Endothelial cell of umbilical vein (primary cell): ENCODE measurements at regions not wholly inside any gene's neighbourhood (a gene's known extent, or its start where the extent isn't known, plus 50 kb on each side); places are given as distances from the start of the nearest gene placed in this dataset.

Source experiments
- BruUV-seq: library from RNA; stranded (reverse); fragments of 400-500 nt; replicated peaks from 2 replicates; lab custom pipeline; 2021; lab: Mats Ljungman, UMichigan
- CTCF ChIA-PET: fragments of 300-600, 350-600 bp; sonication (Branson Sonifier 250); formaldehyde crosslinking; loops from one replicate; lab custom pipeline; 2021; ENCODE audit warnings: antibody characterized with exemption, inconsistent platforms; lab: Charles Lee
- POLR2A ChIA-PET: fragments of 300-600, 350-600 bp; sonication (Branson Sonifier 250); formaldehyde crosslinking; loops from one replicate; lab custom pipeline; 2021; ENCODE audit warnings: antibody characterized with exemption, inconsistent platforms; lab: Charles Lee
- DNase-seq: peaks from one replicate; pipeline ENCODE4 v3.0.0-alpha.2; 2011; ENCODE audit warnings: low read depth, low spot score
- FAIRE-seq: peaks from 2 replicates; lab custom pipeline; 2011; peaks lifted over from hg19 to GRCh38; lab: Jason Lieb, UNC
- H2AFZ ChIP-seq: 2 replicates; pipeline ENCODE4 v1.6.0; 2012; ENCODE audit warnings: low read depth, low read length, control low read depth, inconsistent platforms
- H3K27ac ChIP-seq: 2 replicates; pipeline ENCODE4 v1.5.1; 2011; ENCODE audit warnings: low read depth, mild to moderate bottlenecking, control low read depth, low read length, moderate library complexity; ENCODE audit not compliant: insufficient read depth
- H3K27me3 ChIP-seq, 2 experiments: 2 replicates each; pipeline versions ENCODE4 v1.6.0 to v1.6.1; 2011; ENCODE audit warnings: low read length in 2 of 2, mixed read lengths in 1 of 2; ENCODE audit not compliant: control insufficient read depth in 2 of 2, insufficient read depth in 2 of 2
- H3K36me3 ChIP-seq, 2 experiments: 2 replicates in 1 of 2; 3 replicates in 1 of 2; pipeline ENCODE4 v1.5.1; 2011; ENCODE audit warnings: low read length in 2 of 2, mild to moderate bottlenecking in 1 of 2, moderate library complexity in 1 of 2; ENCODE audit not compliant: control insufficient read depth in 2 of 2, insufficient read depth in 2 of 2; ENCODE audit errors: extremely low read depth in 1 of 2
- H3K4me1 ChIP-seq: 3 replicates; pipeline ENCODE4 v1.5.1; 2011; ENCODE audit warnings: mild to moderate bottlenecking, low read length; ENCODE audit not compliant: control insufficient read depth, insufficient read depth; ENCODE audit errors: extremely low read depth
- H3K4me2 ChIP-seq: 2 replicates; pipeline ENCODE4 v1.6.1; 2011; ENCODE audit warnings: low read length, control low read depth, mixed read lengths; ENCODE audit not compliant: insufficient read depth
- H3K4me3 ChIP-seq, 3 experiments: fragments of 200-600 bp in 1 of 3; sonication (generic), shearing (Covaris generic) in 1 of 3; replicated peaks in 1 of 3; 2 replicates each; pipeline ENCODE4 v1.5.1; 2011 to 2016; ENCODE audit warnings: control low read depth in 3 of 3, low read length in 3 of 3, mild to moderate bottlenecking in 2 of 3, inconsistent platforms in 1 of 3, low read depth in 1 of 3, moderate library complexity in 1 of 3; ENCODE audit not compliant: insufficient read depth in 1 of 3
- H3K79me2 ChIP-seq: 2 replicates; pipeline ENCODE4 v1.6.0; 2012; ENCODE audit warnings: low read length, inconsistent platforms; ENCODE audit not compliant: control insufficient read depth, insufficient read depth
- H3K9ac ChIP-seq: replicated peaks from 2 replicates; pipeline ENCODE3; 2011; ENCODE audit warnings: low read length, control low read depth; ENCODE audit not compliant: insufficient read depth; ENCODE audit errors: extremely low read depth
- H3K9me1 ChIP-seq: replicated peaks from 3 replicates; pipeline ENCODE4 v1.6.0; 2011; ENCODE audit warnings: mild to moderate bottlenecking, low read length; ENCODE audit not compliant: control insufficient read depth, insufficient read depth; ENCODE audit errors: extremely low read depth
- H3K9me3 ChIP-seq: replicated peaks from 2 replicates; pipeline ENCODE4 v1.5.1; 2012; ENCODE audit warnings: low read length, inconsistent platforms; ENCODE audit not compliant: control insufficient read depth, insufficient read depth
- H4K20me1 ChIP-seq: replicated peaks from 2 replicates; pipeline ENCODE3; 2011; ENCODE audit warnings: mild to moderate bottlenecking, low read length; ENCODE audit not compliant: control insufficient read depth, insufficient read depth; ENCODE audit errors: extremely low read depth
- CTCF ChIP-seq, 2 donors: IDR thresholded peaks; 1 replicate in 1 of 2; 2 replicates in 1 of 2; pipeline ENCODE4 v1.5.1; 2011; ENCODE audit warnings: low read length in 2 of 2, mild to moderate bottlenecking in 2 of 2, moderate library complexity in 2 of 2, control low read depth in 1 of 2, inconsistent platforms in 1 of 2, low read depth in 1 of 2; ENCODE audit not compliant: insufficient read depth in 1 of 2; ENCODE audit errors: extremely low read depth in 1 of 2
- EZH2 ChIP-seq: IDR thresholded peaks from 2 replicates; pipeline ENCODE4 v1.6.1; 2012; ENCODE audit warnings: borderline replicate concordance, low read depth, mild to moderate bottlenecking, moderate library complexity, low read length, inconsistent platforms; ENCODE audit not compliant: severe bottlenecking
- FOS ChIP-seq: IDR thresholded peaks from 2 replicates; pipeline ENCODE4 v1.6.1; 2011; ENCODE audit warnings: mild to moderate bottlenecking, low read length, moderate library complexity, borderline replicate concordance; ENCODE audit not compliant: insufficient read depth
- GATA2 ChIP-seq: IDR thresholded peaks from 2 replicates; pipeline ENCODE4 v1.7.0; 2011; ENCODE audit warnings: low read depth, mild to moderate bottlenecking, moderate library complexity, mixed read lengths, low read length; ENCODE audit not compliant: insufficient read length, insufficient read depth
- JUN ChIP-seq: IDR thresholded peaks from 2 replicates; pipeline ENCODE4 v1.6.1; 2011; ENCODE audit warnings: borderline replicate concordance, low read depth; ENCODE audit not compliant: insufficient read length, insufficient read depth
- MAX ChIP-seq: IDR thresholded peaks from 2 replicates; pipeline ENCODE4 v1.6.1; 2011; ENCODE audit not compliant: insufficient read depth, insufficient read length
- MYC ChIP-seq: IDR thresholded peaks from one replicate; pipeline ENCODE4 v1.6.1; 2011; ENCODE audit warnings: mild to moderate bottlenecking, low read depth, low read length
- POLR2A ChIP-seq: IDR thresholded peaks from 2 replicates; pipeline ENCODE4 v1.6.1; 2012; ENCODE audit warnings: low read depth, mild to moderate bottlenecking, control low read depth, low read length
- POLR2AphosphoS5 ChIP-seq: IDR thresholded peaks from 2 replicates; pipeline ENCODE4 v1.6.1; 2012; ENCODE audit warnings: low read depth, mild to moderate bottlenecking, control low read depth, low read length, moderate library complexity; ENCODE audit not compliant: insufficient read depth
- dilution Hi-C: fragments of 300-500 bp; cut with MboI; formaldehyde crosslinking; loops from one replicate; pipeline ENCODE4 v1.15.0; 2019; ENCODE audit warnings: low sequenced_read_pairs; ENCODE audit not compliant: extremely low pct_ligation_motif_present
- intact Hi-C: fragments of 100-400 bp; cut with micrococcal nuclease; formaldehyde crosslinking; loops from one replicate; pipeline ENCODE4 v1.10.0; 2022

- Histone ChIP-seq H3K9me3 (no peaks in the 10 kb centered on the region), H2AFZ (no peak overlapping the region), H3K9me1 (no peaks in the 10 kb centered on the region), H4K20me1 (no peaks in the 10 kb centered on the region), H3K4me1 (no peaks in the 10 kb centered on the region), H3K27me3 (no peaks in the 10 kb centered on the region), H3K79me2 (no peaks in the 10 kb centered on the region), H3K9ac (no peak overlapping the region), H3K27ac (no peak overlapping the region), H3K4me2 (no peak overlapping the region), H3K4me3 (no peak overlapping the region), H3K36me3 (no peaks in the 10 kb centered on the region)
- no TSS peak for BruUV-seq
- TF ChIP-seq CTCF (IDR thresholded peaks at IDR 0.05; ENCODE audit: extremely low read depth in 1 of 2, insufficient read depth in 1 of 2, low read depth in 1 of 2, low read length in 2 of 2) (no peak), MYC (no peak), JUN (no peak), GATA2 (no peak), POLR2AphosphoS5 (no peak), EZH2 (no peak), MAX (no peak), FOS (no peak), POLR2A (no peak)
- FAIRE-seq (no peak), DNase-seq (no peak)
- CTCF ChIA-PET, result no interaction called here
- POLR2A ChIA-PET, result no interaction called here
- intact Hi-C loops, result no loop called here
- dilution Hi-C loops, result no loop called here
Measured at GRCh38 chrX:124239324-124239723, 93.1 kb upstream of the TEX13D start.
